Adipocyte (in vitro differentiated cells): ENCODE measurements at regions not wholly inside any gene's neighbourhood (a gene's known extent, or its start where the extent isn't known, plus 50 kb on each side); places are given as distances from the start of the nearest gene placed in this dataset.

Source experiments
- DNase-seq: peaks from one replicate; pipeline ENCODE4 v3.0.0-alpha.2; 2015; ENCODE audit warnings: low read depth
- H3K27me3 ChIP-seq: replicated peaks from 2 replicates; pipeline ENCODE4 v1.7.0; 2013; ENCODE audit warnings: mild to moderate bottlenecking, low read length, moderate library complexity; ENCODE audit not compliant: control insufficient read depth, insufficient read depth
- H3K36me3 ChIP-seq: 2 replicates; pipeline ENCODE4 v1.7.0; 2013; ENCODE audit warnings: low read length, mild to moderate bottlenecking, moderate library complexity; ENCODE audit not compliant: control insufficient read depth, insufficient read depth, severe bottlenecking
- H3K4me1 ChIP-seq: 2 replicates; pipeline ENCODE4 v1.7.0; 2013; ENCODE audit warnings: mild to moderate bottlenecking, low read length, moderate library complexity; ENCODE audit not compliant: control insufficient read depth, insufficient read depth
- H3K4me3 ChIP-seq: 2 replicates; pipeline ENCODE4 v1.7.0; 2013; ENCODE audit warnings: mild to moderate bottlenecking, low read length, moderate library complexity
- H3K9ac ChIP-seq: 2 replicates; pipeline ENCODE4 v1.7.0; 2013; ENCODE audit warnings: mild to moderate bottlenecking, low read length, moderate library complexity
- H3K9me3 ChIP-seq: 2 replicates; pipeline ENCODE4 v1.7.0; 2013; ENCODE audit warnings: mild to moderate bottlenecking, low read length, moderate library complexity; ENCODE audit not compliant: control insufficient read depth

DNA sequence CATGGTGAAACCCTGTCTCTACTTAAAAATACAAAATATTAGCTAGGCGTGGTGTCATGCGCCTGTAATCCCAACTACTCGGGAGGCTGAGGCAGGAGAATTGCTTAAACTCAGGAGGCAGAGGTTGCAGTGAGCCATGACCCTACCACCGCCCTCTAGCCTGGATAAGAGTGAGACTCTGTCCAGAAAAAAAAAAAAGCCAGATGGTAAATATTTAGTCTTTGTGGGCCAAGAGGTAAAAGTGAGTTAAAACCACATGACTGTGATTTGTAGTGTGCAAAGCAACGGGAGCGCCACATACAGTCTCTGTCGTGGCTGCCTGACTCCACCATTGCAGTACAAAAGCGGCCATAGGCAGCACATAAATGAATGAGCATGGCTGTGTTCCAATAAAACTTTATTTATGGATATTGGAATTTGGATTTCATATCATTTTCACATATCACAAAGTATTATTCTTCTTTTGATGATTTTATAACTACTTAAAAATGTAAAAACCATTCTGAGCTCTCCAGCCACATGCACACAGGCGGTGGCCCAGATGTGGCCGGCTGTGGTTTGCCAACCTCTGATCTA, 51.8 kb upstream of the CASZ1 start:
- peaks cover 59% of the 10 kb centered on the region for H3K27me3 ChIP-seq
- DNase-seq: no peak
- H3K9me3 ChIP-seq: peaks cover 20% of the 10 kb centered on the region
- no peaks in the 10 kb centered on the region for H3K36me3 ChIP-seq
- no peak overlapping the region for H3K4me3 ChIP-seq
- H3K9ac ChIP-seq: no peak overlapping the region
- no peaks in the 10 kb centered on the region for H3K4me1 ChIP-seq

DNA sequence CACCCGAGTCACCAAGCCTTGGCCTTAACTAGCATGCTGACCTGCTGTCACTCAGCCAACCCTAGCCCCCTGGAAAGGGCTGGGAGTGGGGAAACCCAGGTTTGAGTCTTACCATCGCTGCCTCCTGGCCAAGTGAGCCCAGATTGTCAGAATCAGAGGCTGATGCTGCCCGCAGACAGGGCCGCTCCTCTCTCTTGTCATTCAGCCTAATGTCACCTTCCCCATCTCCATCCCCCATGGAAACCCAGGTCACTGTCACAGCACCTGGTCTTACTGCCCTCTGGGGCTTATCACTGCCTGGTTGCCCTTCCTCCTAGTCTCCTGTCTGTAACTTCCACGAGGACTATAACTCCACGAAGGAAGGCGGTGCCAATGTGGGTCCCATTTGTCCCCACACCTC, 53.6 kb upstream of the CASZ1 start:
- peaks cover 10% of the 10 kb centered on the region for H3K9me3 ChIP-seq
- no peaks in the 10 kb centered on the region for H3K36me3 ChIP-seq
- no peak overlapping the region for H3K4me3 ChIP-seq
- no peak overlapping the region for H3K9ac ChIP-seq
- DNase-seq: no peak
- H3K4me1 ChIP-seq: no peaks in the 10 kb centered on the region
- peaks cover 52% of the 10 kb centered on the region for H3K27me3 ChIP-seq

DNA sequence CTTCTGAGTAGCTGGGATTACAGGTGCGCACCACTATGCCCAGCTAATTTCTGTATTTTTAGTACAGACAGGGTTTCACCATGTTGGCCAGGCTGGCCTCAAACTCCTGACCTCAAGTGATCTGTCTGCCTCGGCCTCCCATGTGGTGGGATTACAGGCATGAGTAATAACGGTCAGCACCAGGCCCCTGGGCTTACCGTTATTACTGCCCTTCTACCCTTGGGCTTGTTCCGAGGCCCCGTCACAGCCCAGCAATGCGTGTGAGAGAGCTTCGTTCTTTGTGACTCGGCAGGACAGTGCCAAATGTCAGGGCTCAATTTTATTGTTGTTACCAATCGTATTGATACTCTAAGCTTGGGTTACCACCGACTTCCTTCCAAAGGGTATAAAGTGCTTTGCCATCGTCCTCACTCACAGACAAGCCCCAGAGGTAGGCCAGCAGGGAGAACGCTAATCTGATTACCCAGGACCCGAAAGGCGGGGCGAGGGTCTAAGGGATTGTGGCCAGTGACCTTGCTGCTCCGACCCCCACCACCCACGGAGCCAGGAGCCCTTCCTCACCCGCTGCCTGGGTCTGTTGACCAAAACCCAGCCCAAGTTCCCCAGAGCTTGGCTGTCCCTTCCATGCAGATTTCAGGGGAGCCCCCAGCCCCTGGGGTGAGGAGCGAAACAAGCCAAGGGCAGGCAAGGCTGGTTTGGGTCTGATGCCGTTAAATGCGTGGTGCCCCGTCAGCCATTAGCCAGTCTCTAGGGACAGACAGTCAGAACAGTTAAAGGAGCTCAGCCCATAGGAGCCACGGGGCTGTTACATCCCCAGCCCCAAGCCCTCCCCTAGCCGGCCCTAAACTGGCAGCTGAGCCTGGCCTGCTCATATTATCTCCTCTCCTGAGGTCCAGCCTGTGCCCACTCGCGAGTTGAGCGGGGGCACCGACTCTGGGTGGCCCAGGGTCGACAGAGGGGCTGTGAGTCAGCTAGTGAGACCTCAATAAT, 54.9 kb upstream of the CASZ1 start:
- Histone ChIP-seq H3K9ac (no peak overlapping the region), H3K27me3 (peaks cover 44% of the 10 kb centered on the region), H3K9me3 (peaks cover 15% of the 10 kb centered on the region), H3K4me3 (no peak overlapping the region), H3K4me1 (no peaks in the 10 kb centered on the region), H3K36me3 (no peaks in the 10 kb centered on the region)
- no peak for DNase-seq

DNA sequence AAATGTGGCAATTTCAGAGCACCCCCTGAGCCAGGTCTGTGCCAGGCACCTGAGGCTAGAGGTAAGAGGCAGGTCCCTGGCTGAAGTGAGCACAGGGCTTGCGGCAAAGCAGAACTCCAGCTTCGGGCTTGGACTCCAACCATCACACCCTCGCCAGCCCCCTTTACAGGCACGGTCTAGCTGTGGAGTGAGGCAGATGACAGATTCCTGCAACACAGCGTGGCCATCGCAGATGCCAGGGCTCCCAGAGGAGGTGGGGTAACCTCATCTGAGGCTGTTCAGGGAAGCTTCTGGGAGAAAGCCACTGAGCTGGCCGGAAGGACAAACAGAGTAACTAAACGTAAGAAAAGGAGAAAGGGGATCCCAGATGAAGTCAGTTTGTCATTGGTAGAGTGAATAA, 55.6 kb upstream of the CASZ1 start:
- H3K4me3 ChIP-seq: no peak overlapping the region
- no peaks in the 10 kb centered on the region for H3K36me3 ChIP-seq

DNA sequence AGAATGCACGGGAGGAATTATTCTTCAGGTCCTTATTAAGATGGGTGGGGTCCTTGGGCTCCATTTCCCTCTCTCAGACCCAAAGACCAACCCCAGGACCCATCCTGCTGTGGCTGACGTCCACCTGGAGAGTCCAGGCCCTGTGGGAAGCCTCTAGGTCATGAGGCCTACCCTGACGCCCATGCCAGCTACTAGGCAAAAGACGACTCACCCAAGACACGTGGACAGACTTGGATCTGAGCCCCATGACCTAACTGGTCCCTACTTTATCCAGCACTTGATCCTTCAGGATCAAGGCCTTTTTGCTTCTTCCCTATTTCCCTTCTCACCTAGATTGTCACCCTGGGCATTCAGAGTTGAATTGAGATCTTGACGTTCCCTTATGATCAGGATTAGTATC, 56.0 kb upstream of the CASZ1 start:
- Histone ChIP-seq H3K4me1 (no peaks in the 10 kb centered on the region), H3K9ac (no peak overlapping the region), H3K36me3 (no peaks in the 10 kb centered on the region), H3K9me3 (peaks cover 12% of the 10 kb centered on the region), H3K4me3 (no peak overlapping the region), H3K27me3 (peaks cover 36% of the 10 kb centered on the region)
- no peak for DNase-seq

More for the DNA sequence above, 55.6 kb upstream of the CASZ1 start:
- Histone ChIP-seq H3K27me3 (peaks cover 37% of the 10 kb centered on the region), H3K9me3 (peaks cover 12% of the 10 kb centered on the region), H3K4me1 (no peaks in the 10 kb centered on the region), H3K9ac (no peak overlapping the region)
- DNase-seq: no peak

DNA sequence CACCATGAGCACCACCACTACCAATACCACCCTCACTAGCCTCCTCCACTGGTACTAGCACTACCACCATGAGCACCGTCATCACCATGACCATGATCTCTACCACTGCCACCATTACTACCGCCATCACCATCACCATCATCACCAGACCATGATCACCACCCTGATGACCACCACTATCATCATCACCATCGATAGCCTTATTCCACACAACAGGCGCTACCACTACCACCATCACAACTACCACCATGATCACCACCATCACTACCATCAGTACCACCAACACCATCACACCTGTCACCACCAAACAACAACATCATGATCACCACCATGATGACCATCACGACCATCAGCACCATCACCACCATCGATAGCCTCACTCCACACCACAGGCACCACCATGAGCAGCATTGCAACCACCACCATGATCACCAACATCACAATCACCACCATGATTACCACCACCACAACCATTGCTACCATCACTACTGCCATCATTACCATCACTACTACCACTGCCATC, 56.6 kb upstream of the CASZ1 start:
- Histone ChIP-seq H3K4me1 (no peaks in the 10 kb centered on the region), H3K36me3 (no peaks in the 10 kb centered on the region), H3K9ac (no peak overlapping the region), H3K4me3 (no peak overlapping the region), H3K27me3 (peaks cover 40% of the 10 kb centered on the region), H3K9me3 (peaks cover 12% of the 10 kb centered on the region)
- DNase-seq: no peak

DNA sequence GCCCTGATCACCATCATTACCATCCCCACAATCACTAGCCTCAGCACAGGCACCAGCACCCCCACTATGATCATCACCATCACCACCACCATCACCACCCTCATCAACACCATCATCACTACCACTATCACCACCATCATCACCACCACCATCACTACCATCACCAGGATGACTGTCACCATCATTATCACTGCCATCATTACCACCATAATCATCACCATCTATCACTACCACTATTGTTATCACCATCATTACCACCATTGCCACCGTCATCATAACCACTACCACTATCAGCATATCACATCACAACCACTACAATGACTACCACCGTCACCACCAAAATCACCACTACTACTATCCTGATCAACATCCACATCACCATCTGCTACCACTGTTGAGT, 57.3 kb upstream of the CASZ1 start:
- no peaks in the 10 kb centered on the region for H3K4me1 ChIP-seq
- H3K36me3 ChIP-seq: no peaks in the 10 kb centered on the region
- no peak overlapping the region for H3K4me3 ChIP-seq
- peaks cover 12% of the 10 kb centered on the region for H3K9me3 ChIP-seq
- peaks cover 42% of the 10 kb centered on the region for H3K27me3 ChIP-seq
- no peak for DNase-seq
- H3K9ac ChIP-seq: no peak overlapping the region

DNA sequence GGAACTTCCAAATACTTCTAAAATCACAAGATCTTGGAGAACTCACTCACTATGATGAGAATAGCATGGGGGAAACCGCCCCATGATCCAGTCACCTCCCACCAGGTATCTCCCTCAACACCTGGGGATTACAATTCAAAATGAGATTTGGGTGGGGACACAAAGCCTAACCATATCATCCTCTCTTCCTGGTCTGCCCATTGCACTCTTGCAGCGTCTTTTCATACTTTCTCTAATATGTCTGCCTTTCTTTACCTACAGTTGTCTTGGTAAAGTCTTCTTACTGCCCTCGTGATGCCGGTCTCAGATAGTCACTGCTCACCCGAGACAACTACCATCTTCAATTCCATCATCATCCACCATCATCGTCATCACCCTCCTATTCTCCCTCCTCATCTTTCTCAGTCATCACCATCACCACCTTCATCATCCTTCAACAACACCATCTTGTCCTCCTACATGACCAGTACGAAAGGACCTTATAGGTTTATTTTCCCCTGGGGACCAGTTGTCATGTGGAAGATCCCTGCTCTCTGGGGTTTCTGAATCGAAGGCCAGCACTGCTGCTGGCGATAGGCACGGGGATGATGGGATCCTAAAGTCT, 58.5 kb upstream of the CASZ1 start:
- DNase-seq: no peak
- peaks cover 12% of the 10 kb centered on the region for H3K9me3 ChIP-seq
- no peaks in the 10 kb centered on the region for H3K36me3 ChIP-seq
- H3K4me1 ChIP-seq: no peaks in the 10 kb centered on the region
- no peak overlapping the region for H3K9ac ChIP-seq
- H3K27me3 ChIP-seq: peaks cover 37% of the 10 kb centered on the region
- H3K4me3 ChIP-seq: no peak overlapping the region

DNA sequence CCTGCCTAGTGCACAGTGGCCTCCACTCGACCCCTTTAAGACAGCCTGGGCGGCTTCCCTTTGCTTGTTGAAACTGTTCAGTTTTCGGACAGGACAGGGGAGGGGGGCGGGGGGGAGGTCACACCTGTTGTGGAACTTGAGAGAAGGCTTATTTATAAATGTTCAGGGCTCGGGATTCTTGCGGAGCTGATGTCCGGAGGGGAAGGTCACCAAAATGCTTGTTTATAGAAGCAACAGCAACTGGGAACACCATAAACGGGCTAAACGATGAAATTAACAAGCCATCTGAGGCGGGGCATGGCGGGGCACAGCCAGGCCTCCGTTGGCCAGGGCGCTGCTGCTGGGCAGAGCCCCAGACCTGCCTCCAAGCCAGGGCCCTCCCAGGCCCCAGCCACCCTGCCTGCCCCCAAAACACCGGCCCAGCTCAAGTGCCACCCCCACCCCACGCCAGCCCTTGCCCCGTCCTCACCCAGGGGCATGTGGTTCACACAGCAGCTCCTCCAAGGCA, 59.8 kb upstream of the CASZ1 start:
- no peak for DNase-seq
- Histone ChIP-seq H3K27me3 (peaks cover 40% of the 10 kb centered on the region), H3K36me3 (no peaks in the 10 kb centered on the region), H3K4me1 (no peaks in the 10 kb centered on the region), H3K9me3 (peaks cover 12% of the 10 kb centered on the region), H3K4me3 (no peak overlapping the region), H3K9ac (no peak overlapping the region)

DNA sequence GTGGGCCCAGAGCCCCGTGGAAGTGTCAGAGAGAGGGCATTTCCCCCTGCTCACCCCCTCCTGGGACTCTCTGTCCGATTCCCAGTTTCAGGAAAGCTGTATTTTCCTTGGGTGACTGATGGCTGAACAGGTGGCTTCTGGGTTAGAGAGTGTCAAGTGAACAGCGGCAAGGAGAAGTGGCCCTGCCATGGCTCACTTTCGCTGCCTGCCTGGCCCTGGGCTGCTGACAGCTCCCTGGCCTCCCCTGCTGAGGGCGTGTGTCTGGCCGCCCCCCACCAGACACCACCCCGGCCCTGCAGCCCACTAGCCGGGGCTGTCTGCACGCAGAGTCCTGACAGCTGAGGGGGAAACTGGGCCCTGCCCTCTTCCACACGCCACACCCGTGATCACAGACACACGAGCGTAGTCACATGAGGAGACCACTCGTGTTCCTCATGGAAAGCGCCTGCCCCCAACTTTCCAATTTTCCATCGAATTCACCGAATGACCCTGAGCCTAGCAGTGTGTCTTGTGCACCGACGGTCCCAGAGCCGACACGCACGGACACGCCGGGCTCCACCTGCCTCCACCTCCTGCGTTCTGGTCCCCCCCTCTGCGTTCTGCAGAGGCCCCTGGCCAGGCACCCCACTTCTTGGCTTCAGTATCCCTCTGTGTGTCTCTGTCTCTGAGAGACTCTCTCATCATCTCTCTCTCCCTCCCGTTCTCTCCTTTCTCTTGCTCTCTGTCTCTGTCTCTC, 60.6 kb upstream of the CASZ1 start:
- Histone ChIP-seq H3K36me3 (no peaks in the 10 kb centered on the region), H3K4me1 (no peaks in the 10 kb centered on the region), H3K4me3 (no peak overlapping the region), H3K27me3 (peaks cover 41% of the 10 kb centered on the region), H3K9ac (no peak overlapping the region), H3K9me3 (peaks cover 12% of the 10 kb centered on the region)
- no peak for DNase-seq
